T follicular helper cell (primary cell): ENCODE measurements at regions not wholly inside any gene's neighbourhood (a gene's known extent, or its start where the extent isn't known, plus 50 kb on each side); places are given as distances from the start of the nearest gene placed in this dataset.

Experiments
- DNase-seq: peaks from one replicate; pipeline ENCODE4 v3.0.0-alpha.2; 2020; ENCODE audit warnings: low read depth

- DNase-seq: no peak
Observed at GRCh38 chr10:78298835-78299234, 265.2 kb downstream of the RPS24 start.

GRCh38 chr10:78299851-78300468 is 266.3 kb downstream of the RPS24 start:
- DNase-seq: no peak

GRCh38 chr10:78300526-78300925 is 266.9 kb downstream of the RPS24 start:
- DNase-seq: no peak

- no peak for DNase-seq
Observed at GRCh38 chr10:78301481-78301880, 267.8 kb downstream of the RPS24 start.

- DNase-seq: no peak
Observed at GRCh38 chr10:78301891-78302738, 268.5 kb downstream of the RPS24 start.

- DNase-seq: no peak
Observed at GRCh38 chr10:78302739-78302988, 269.0 kb downstream of the RPS24 start.

GRCh38 chr10:78302989-78303854 is 269.6 kb downstream of the RPS24 start:
- DNase-seq: peak; percentile 92

- no peak for DNase-seq
Observed at GRCh38 chr10:78304091-78305045, 270.7 kb downstream of the RPS24 start.

- no peak for DNase-seq
Observed at GRCh38 chr10:78305311-78305710, 271.6 kb downstream of the RPS24 start.

GRCh38 chr10:78306358-78306757 is 272.7 kb downstream of the RPS24 start:
- DNase-seq: no peak

- no peak for DNase-seq
Observed at GRCh38 chr10:78307576-78307975, 273.9 kb downstream of the RPS24 start.

GRCh38 chr10:78309536-78310237 is 276.0 kb downstream of the RPS24 start:
- no peak for DNase-seq

- no peak for DNase-seq
Observed at GRCh38 chr10:78310481-78311080, 276.9 kb downstream of the RPS24 start.

GRCh38 chr10:78312197-78313047 is 278.8 kb downstream of the RPS24 start:
- no peak for DNase-seq

- DNase-seq: no peak
Observed at GRCh38 chr10:78313048-78313381, 279.4 kb downstream of the RPS24 start.

- no peak for DNase-seq
Observed at GRCh38 chr10:78313636-78314035, 280.0 kb downstream of the RPS24 start.

- DNase-seq: no peak
Observed at GRCh38 chr10:78314651-78315050, 281.0 kb downstream of the RPS24 start.

GRCh38 chr10:78316451-78316931 is 282.8 kb downstream of the RPS24 start:
- DNase-seq: no peak

- DNase-seq: no peak
Observed at GRCh38 chr10:78318305-78318704, 284.6 kb downstream of the RPS24 start.

GRCh38 chr10:78319371-78319770 is 285.7 kb downstream of the RPS24 start:
- no peak for DNase-seq
